ENCODE measurements at regions not wholly inside any gene's neighbourhood (a gene's known extent, or its start where the extent isn't known, plus 50 kb on each side); places are given as distances from the start of the nearest gene placed in this dataset.

DNA sequence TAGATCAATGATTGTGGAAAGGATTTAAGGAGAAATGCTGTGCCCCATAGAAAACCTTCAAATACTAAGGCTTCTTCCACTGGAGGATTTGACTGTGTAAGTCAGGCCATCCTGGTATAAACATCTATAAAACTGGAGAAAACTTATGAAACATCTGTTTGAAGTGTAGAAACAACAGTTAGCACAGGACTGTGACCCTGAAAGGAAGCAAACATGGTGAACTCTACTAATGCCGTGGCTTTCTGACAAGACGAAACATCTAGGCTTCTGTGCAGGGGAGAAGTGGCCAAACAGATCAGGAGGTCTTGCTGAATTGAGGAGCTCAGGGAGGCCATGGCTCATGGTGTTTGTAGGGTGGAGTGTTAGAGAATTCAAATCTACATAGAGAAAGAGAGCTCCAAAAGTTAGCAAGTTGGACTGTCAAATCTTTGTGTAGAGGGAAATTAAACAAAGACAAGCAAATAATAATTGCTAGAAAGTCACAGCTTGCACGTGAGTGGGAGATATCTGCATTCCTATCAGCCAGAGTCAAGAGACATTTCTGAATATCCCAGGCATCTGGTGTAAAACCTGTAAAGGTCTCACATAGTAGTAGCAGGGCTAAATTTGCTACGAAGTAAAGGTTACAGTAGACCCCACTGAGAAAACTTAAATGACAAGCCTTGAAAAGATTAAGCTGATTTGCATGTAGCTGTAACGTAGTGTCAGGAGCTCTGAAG is 566.8 kb upstream of the B3GALT2 start:
- Histone ChIP-seq H3K79me2 (ENCODE audit: control insufficient read depth, low read length) (no peaks in the 10 kb centered on the region), H3K9me3 (ENCODE audit: control insufficient read depth, insufficient read depth, low read length) (no peaks in the 10 kb centered on the region), H3F3A (ENCODE audit: control insufficient read depth, insufficient read depth) (no peaks in the 10 kb centered on the region), H3K36me3 (ENCODE audit: control insufficient read depth, low read length) (no peaks in the 10 kb centered on the region), H3K27ac (ENCODE audit: low read depth, low read length) (no peak overlapping the region), H3K4me2 (ENCODE audit: low read length) (no peak overlapping the region), H3K4me3 (ENCODE audit: low read length) (no peak overlapping the region), H4K20me1 (ENCODE audit: control insufficient read depth, insufficient read depth, low read depth, low read length) (no peaks in the 10 kb centered on the region), H3K4me1 (ENCODE audit: control insufficient read depth, low read length) (no peaks in the 10 kb centered on the region), H3K27me3 (ENCODE audit: control insufficient read depth, low read length) (no peaks in the 10 kb centered on the region), H3K9me2 (replicated peaks; ENCODE audit: control insufficient read depth, low read length) (no peaks in the 10 kb centered on the region)
- TF ChIP-seq, protein P1, sequence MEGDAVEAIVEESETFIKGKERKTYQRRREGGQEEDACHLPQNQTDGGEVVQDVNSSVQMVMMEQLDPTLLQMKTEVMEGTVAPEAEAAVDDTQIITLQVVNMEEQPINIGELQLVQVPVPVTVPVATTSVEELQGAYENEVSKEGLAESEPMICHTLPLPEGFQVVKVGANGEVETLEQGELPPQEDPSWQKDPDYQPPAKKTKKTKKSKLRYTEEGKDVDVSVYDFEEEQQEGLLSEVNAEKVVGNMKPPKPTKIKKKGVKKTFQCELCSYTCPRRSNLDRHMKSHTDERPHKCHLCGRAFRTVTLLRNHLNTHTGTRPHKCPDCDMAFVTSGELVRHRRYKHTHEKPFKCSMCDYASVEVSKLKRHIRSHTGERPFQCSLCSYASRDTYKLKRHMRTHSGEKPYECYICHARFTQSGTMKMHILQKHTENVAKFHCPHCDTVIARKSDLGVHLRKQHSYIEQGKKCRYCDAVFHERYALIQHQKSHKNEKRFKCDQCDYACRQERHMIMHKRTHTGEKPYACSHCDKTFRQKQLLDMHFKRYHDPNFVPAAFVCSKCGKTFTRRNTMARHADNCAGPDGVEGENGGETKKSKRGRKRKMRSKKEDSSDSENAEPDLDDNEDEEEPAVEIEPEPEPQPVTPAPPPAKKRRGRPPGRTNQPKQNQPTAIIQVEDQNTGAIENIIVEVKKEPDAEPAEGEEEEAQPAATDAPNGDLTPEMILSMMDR (IDR thresholded peaks at IDR 0.05; ENCODE audit: low read depth, low read length, poor library complexity, severe bottlenecking): no peak
- TF ChIP-seq EZH2phosphoT487 (IDR thresholded peaks at IDR 0.05; ENCODE audit: borderline replicate concordance, low read length): no peak

GRCh38 chr1:193749868-193750267 is 563.5 kb upstream of the B3GALT2 start:
- H4K20me1 ChIP-seq (ENCODE audit: control insufficient read depth, insufficient read depth, low read depth, low read length): no peaks in the 10 kb centered on the region
- no peak overlapping the region for H3K4me2 ChIP-seq (ENCODE audit: low read length)
- H3K9me2 ChIP-seq (replicated peaks; ENCODE audit: control insufficient read depth, low read length): no peaks in the 10 kb centered on the region
- H3F3A ChIP-seq (ENCODE audit: control insufficient read depth, insufficient read depth): no peaks in the 10 kb centered on the region
- no peaks in the 10 kb centered on the region for H3K27me3 ChIP-seq (ENCODE audit: control insufficient read depth, low read length)
- H3K4me3 ChIP-seq (ENCODE audit: low read length): no peak overlapping the region
- no peaks in the 10 kb centered on the region for H3K9me3 ChIP-seq (ENCODE audit: control insufficient read depth, insufficient read depth, low read length)
- no peaks in the 10 kb centered on the region for H3K79me2 ChIP-seq (ENCODE audit: control insufficient read depth, low read length)
- no peaks in the 10 kb centered on the region for H3K36me3 ChIP-seq (ENCODE audit: control insufficient read depth, low read length)
- no peak overlapping the region for H3K27ac ChIP-seq (ENCODE audit: low read depth, low read length)
- no peaks in the 10 kb centered on the region for H3K4me1 ChIP-seq (ENCODE audit: control insufficient read depth, low read length)
- TF ChIP-seq, protein P1 (IDR thresholded peaks at IDR 0.05; ENCODE audit: low read depth, low read length, poor library complexity, severe bottlenecking): no peak
- TF ChIP-seq EZH2phosphoT487 (IDR thresholded peaks at IDR 0.05; ENCODE audit: borderline replicate concordance, low read length): no peak

DNA sequence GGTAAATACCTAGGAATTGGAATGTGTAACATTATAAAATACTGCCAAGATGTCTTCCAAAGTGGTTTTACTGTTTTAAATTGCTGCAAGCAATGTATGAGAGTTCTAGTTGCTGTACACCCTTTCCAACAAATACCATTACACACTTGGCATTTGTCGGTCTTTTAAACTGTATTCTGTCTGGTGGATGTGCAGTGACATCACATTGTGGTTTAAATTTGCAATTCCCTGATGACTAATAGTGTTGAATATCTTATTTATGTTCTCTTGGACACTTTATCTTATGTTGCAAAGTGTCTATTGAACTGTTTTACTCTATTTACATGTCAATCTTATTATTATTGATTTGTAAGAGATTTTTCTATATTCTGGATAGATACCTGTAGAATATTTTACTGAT is 561.2 kb upstream of the B3GALT2 start:
- H3K27me3 ChIP-seq (ENCODE audit: control insufficient read depth, low read length): no peaks in the 10 kb centered on the region

More for the DNA sequence above, 561.2 kb upstream of the B3GALT2 start:
- Histone ChIP-seq H3K4me1 (ENCODE audit: control insufficient read depth, low read length) (no peaks in the 10 kb centered on the region), H3K9me2 (replicated peaks; ENCODE audit: control insufficient read depth, low read length) (no peaks in the 10 kb centered on the region), H3K36me3 (ENCODE audit: control insufficient read depth, low read length) (no peaks in the 10 kb centered on the region), H3K79me2 (ENCODE audit: control insufficient read depth, low read length) (no peaks in the 10 kb centered on the region), H3F3A (ENCODE audit: control insufficient read depth, insufficient read depth) (no peaks in the 10 kb centered on the region), H3K4me3 (ENCODE audit: low read length) (no peak overlapping the region), H3K27ac (ENCODE audit: low read depth, low read length) (no peak overlapping the region), H3K9me3 (ENCODE audit: control insufficient read depth, insufficient read depth, low read length) (no peaks in the 10 kb centered on the region), H3K4me2 (ENCODE audit: low read length) (no peak overlapping the region), H4K20me1 (ENCODE audit: control insufficient read depth, insufficient read depth, low read depth, low read length) (no peaks in the 10 kb centered on the region)
- TF ChIP-seq EZH2phosphoT487 (IDR thresholded peaks at IDR 0.05; ENCODE audit: borderline replicate concordance, low read length): no peak
- TF ChIP-seq, protein P1 (IDR thresholded peaks at IDR 0.05; ENCODE audit: low read depth, low read length, poor library complexity, severe bottlenecking): no peak
